Heart left ventricle (tissue), 16 donors: ENCODE measurements at regions not wholly inside any gene's neighbourhood (a gene's known extent, or its start where the extent isn't known, plus 50 kb on each side); places are given as distances from the start of the nearest gene placed in this dataset.

ENCODE experiments used
- ATAC-seq, 4 donors: fragments of 200-7000 bp; cut with Tn5 transposase; one replicate each; pipeline ENCODE4 v1.9.1; 2020 to 2022; ENCODE audit warnings: moderate library complexity in 4 of 4, mild to moderate bottlenecking in 3 of 4, moderate number of reproducible peaks in 1 of 4
- DNase-seq, 5 donors: peaks; one replicate each; pipeline ENCODE4 v3.0.0-alpha.2; 2020
- H3K27ac ChIP-seq, 12 donors: fragments of 200-600 bp; sonication (generic) in 4 of 12; one replicate each; pipeline versions ENCODE4 v1.5.0 to v1.8.0; 2016 to 2022; ENCODE audit warnings: mild to moderate bottlenecking in 2 of 12
- H3K27me3 ChIP-seq, 9 donors: fragments of 200-600 bp; sonication (generic) in 2 of 9; one replicate each; pipeline versions ENCODE4 v1.5.1 to v1.8.0; 2016 to 2022; ENCODE audit warnings: mild to moderate bottlenecking in 3 of 9
- H3K36me3 ChIP-seq, 9 donors: fragments of 200-600 bp; sonication (generic) in 2 of 9; one replicate each; pipeline versions ENCODE4 v1.5.0 to v1.8.0; 2018 to 2022; ENCODE audit warnings: mild to moderate bottlenecking in 2 of 9
- H3K4me1 ChIP-seq, 12 donors: fragments of 200-600 bp; sonication (generic) in 4 of 12; one replicate each; pipeline versions ENCODE4 v1.5.0 to v1.8.0; 2016 to 2022; ENCODE audit warnings: mild to moderate bottlenecking in 3 of 12
- H3K4me3 ChIP-seq, 12 donors: fragments of 200-600 bp; sonication (generic) in 4 of 12; one replicate each; pipeline versions ENCODE4 v1.5.0 to v1.8.0; 2017 to 2022; ENCODE audit warnings: mild to moderate bottlenecking in 9 of 12, moderate library complexity in 4 of 12
- H3K9me3 ChIP-seq, 12 donors: fragments of 200-600 bp; sonication (generic) in 4 of 12; one replicate each; pipeline versions ENCODE4 v1.5.0 to v1.8.0; 2016 to 2022; ENCODE audit warnings: mild to moderate bottlenecking in 1 of 12
- POLR2A ChIP-seq, 2 donors: fragments of 450-650 bp; IDR thresholded peaks; one replicate each; pipeline ENCODE4 v1.6.1; 2017; ENCODE audit warnings: antibody characterized with exemption in 2 of 2, mild to moderate bottlenecking in 2 of 2, moderate library complexity in 2 of 2
- WGBS, 4 donors: extraction: QIAGEN DNeasy Blood & Tissue Kit in 2 of 4; methylation state at CpG; one replicate each; pipeline versions ENCODE4 v1.1.5 to v1.1.7; 2013 to 2018; 5-methylcytosine and 5-hydroxymethylcytosine counted together
- intact Hi-C, 10 donors: fragments of 100-400 bp; cut with DNase I; formaldehyde crosslinking; loops; one replicate each; pipeline versions ENCODE4 v1.11.1 to v1.14.2; 2022
- TF ChIP-seq, protein P1 (sequence below), 12 donors: fragments of 200-600 bp; sonication (generic) in 4 of 12; IDR thresholded peaks; one replicate each; pipeline versions ENCODE4 v1.5.0 to v1.8.0; 2018 to 2022; ENCODE audit warnings: antibody characterized with exemption in 12 of 12, mild to moderate bottlenecking in 5 of 12
- donor health status: ischemic (EF 13 %, LVEDD 7.1; RV severe dilation, severe dysfunction).
- donor health status: healthy with polysubstance abuse.
- donor health status: DM: no; HTN: yes; CAD: no.
- donor health status: DM: no; HTN: no; CAD: no.
- donor health status: ischemic (EF 25% LVEDD 6.9; RV normal size, moderate dysfunction).
- donor health status: ischemic (EF 25% LVEDD 5.7; RV mildly dilated, moderate dysfunction).
- donor health status: healthy.
- donor health status: DM: yes; HTN: yes; CAD: no.
- donor health status: ischemic (EF 35%, LVEDD 5.7; RV mildly dilated, moderate dysfunction).
- donor health status: nonischemic (EF 11% LVEDD 7.7; RV severe dilation, severe dysfunction).
- donor health status: DM: yes; HTN: yes; CAD: no.
- donor health status: PGD.
- donor health status: ischemic (EF 29% LVEDD 5.4; RV normal size, mild dysfunction).
- donor health status: nonischemic (EF 23%, LVEDD 6.1; RV moderate dilation, normal function).

DNA sequence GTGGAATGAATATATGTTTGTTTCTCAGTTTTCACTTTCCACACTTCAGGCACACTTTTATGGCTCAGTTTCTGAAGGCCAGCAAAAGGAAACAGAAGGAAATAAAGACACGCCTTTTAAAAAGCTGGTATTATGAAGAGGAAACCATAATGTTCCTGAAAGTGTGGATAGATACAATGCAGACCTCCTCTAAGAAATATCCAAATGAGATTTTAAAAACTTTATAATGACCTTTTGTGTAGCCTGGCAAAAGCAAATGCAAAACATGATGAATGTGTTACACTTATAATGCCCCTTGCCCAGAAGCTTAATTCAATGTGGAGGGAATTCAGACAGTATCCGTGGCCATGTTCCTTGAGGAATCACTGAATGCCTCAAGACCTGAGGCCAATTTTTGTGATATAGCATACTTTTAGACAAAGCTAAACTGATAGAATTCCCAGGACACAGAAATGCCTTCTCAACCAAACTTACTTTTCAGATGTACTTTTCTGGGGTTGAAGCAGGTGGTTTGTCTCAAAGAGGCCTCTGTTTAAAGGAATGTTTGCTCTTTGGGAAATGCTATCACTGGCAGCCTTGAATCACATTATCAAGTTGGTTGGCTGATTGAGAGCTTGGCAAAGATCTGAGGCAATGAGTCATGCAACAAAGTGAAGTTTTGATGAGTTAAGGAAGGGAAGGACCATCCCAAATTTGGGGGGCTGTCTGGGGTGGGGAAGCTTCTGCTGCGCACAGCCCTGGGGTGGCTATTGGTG lies 77.1 kb upstream of the CACNA2D3 start:
- no peak overlapping the region for H3K4me3 ChIP-seq
- intact Hi-C loops: no loop called here
- WGBS, 4 donors: 63 to 85% (median 73%) methylated on average over 3 of the region's 3 CpGs
- H3K4me1 ChIP-seq: peaks cover 0 to 20% (median 5%) of the 10 kb centered on the region in 12 donors
- no peaks in the 10 kb centered on the region for H3K9me3 ChIP-seq
- H3K27me3 ChIP-seq: no peaks in the 10 kb centered on the region
- H3K36me3 ChIP-seq: no peaks in the 10 kb centered on the region
- no peak for TF ChIP-seq POLR2A (IDR thresholded peaks at IDR 0.05)
- TF ChIP-seq, protein P1, sequence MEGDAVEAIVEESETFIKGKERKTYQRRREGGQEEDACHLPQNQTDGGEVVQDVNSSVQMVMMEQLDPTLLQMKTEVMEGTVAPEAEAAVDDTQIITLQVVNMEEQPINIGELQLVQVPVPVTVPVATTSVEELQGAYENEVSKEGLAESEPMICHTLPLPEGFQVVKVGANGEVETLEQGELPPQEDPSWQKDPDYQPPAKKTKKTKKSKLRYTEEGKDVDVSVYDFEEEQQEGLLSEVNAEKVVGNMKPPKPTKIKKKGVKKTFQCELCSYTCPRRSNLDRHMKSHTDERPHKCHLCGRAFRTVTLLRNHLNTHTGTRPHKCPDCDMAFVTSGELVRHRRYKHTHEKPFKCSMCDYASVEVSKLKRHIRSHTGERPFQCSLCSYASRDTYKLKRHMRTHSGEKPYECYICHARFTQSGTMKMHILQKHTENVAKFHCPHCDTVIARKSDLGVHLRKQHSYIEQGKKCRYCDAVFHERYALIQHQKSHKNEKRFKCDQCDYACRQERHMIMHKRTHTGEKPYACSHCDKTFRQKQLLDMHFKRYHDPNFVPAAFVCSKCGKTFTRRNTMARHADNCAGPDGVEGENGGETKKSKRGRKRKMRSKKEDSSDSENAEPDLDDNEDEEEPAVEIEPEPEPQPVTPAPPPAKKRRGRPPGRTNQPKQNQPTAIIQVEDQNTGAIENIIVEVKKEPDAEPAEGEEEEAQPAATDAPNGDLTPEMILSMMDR (IDR thresholded peaks at IDR 0.05): no peak
- DNase-seq (no peak), ATAC-seq (no peak)
- H3K27ac ChIP-seq: no peak overlapping the region

DNA sequence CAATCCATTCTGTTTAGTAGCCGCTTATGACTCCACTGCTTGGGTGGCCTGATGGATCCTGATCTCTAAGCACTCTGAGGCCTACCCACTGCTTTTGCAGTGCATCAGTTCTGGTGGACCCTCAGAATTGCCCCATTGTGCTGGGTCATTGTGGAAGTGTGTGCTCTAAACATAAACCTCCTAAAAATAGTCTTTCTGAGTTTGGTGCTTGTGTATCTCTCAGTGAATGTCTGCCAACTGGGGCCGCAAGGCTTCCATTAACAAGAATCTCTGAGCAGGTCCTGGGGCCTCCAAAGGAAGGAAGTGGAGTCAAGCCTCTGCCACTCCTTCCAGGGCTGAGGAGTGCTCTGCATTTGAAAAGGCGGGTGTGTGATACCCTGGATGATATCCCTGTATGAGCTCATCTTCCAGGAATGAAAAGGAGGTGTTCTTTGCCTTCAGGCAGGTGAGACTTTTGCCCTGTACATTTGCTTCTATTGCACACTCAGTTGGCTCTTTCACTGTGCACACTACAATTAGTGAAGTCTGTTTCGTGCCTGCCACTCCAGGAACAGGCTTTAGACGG lies 80.0 kb upstream of the CACNA2D3 start:
- Histone ChIP-seq H3K9me3 (no peaks in the 10 kb centered on the region), H3K36me3 (no peaks in the 10 kb centered on the region), H3K27ac (no peak overlapping the region), H3K4me1 (peaks cover 0 to 20% (median 5%) of the 10 kb centered on the region in 12 donors), H3K27me3 (no peaks in the 10 kb centered on the region), H3K4me3 (no peak overlapping the region)
- ATAC-seq: peak in 2 of 4 donors; percentile 21 to 26
- TF ChIP-seq POLR2A (IDR thresholded peaks at IDR 0.05): no peak
- TF ChIP-seq, protein P1 (IDR thresholded peaks at IDR 0.05): no peak
- no peak for DNase-seq
- WGBS, 4 donors: 64 to 77% (median 66%) methylated on average over 5 of the region's 5 CpGs
- intact Hi-C loops: no loop called here

DNA sequence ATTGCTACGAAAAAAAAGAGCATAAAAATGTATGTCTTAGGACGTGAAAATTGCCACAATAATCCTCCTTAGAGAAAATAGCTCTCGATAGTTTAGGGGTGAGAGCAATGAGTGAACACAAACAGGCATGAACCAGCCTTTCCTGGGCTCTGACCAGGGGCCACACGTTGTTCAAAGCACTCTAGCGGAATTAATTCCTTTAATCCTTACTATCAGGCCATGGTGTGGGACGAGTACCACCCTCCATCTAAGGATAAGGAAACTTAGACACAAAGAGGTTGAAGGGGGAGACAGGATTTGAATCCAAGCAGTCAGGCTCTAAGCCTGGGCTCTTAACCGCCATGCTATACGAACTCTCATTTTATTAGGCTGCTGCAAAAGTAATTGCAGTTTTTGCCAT lies 81.9 kb upstream of the CACNA2D3 start:
- 71 to 81% (median 76%) methylated on average over 8 of the region's 8 CpGs for WGBS, 4 donors
- no peak overlapping the region for H3K27ac ChIP-seq
- intact Hi-C loops: no loop called here
- DNase-seq (no peak), ATAC-seq (no peak)
- H3K9me3 ChIP-seq: no peaks in the 10 kb centered on the region
- no peaks in the 10 kb centered on the region for H3K27me3 ChIP-seq
- no peaks in the 10 kb centered on the region for H3K36me3 ChIP-seq
- peaks cover 0 to 10% (median 5%) of the 10 kb centered on the region in 12 donors for H3K4me1 ChIP-seq
- H3K4me3 ChIP-seq: no peak overlapping the region
- TF ChIP-seq POLR2A (IDR thresholded peaks at IDR 0.05): no peak
- TF ChIP-seq, protein P1 (IDR thresholded peaks at IDR 0.05): no peak

DNA sequence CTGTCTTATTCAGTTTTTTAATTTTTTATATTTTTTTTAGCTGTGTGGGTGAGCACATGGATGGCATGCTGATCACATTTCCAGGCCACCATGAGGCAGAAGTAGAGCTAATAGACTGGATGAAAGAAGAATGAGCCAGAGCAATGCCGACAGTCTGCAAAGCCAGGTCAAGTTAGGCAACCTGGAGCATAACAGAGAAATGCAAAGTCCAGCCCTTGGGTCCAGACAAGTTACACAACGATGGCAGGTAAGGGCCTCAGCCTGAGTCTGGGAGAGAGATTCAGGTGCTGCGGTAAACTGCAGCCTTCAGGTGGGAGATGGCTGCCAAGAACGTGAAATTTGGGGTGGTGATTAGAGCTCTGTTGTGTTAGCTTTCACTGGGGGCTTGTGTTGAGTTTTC lies 84.0 kb upstream of the CACNA2D3 start:
- ATAC-seq (no peak), DNase-seq (no peak)
- Histone ChIP-seq H3K9me3 (no peaks in the 10 kb centered on the region), H3K27me3 (no peaks in the 10 kb centered on the region), H3K4me1 (peaks cover 0 to 10% (median 0%) of the 10 kb centered on the region in 12 donors), H3K27ac (no peak overlapping the region), H3K36me3 (no peaks in the 10 kb centered on the region), H3K4me3 (no peak overlapping the region)
- TF ChIP-seq, protein P1 (IDR thresholded peaks at IDR 0.05): no peak
- no peak for TF ChIP-seq POLR2A (IDR thresholded peaks at IDR 0.05)
- intact Hi-C loops: no loop called here
- WGBS, 4 donors: 80 to 86% (median 83%) methylated on average over 4 of the region's 4 CpGs
